Stimulated activated CD4-positive, alpha-beta T cell treated with anti-CD3 and anti-CD28 coated beads, Interleukin-4, amount 100 ng/mL, for 24 hours (primary cell): ENCODE measurements at regions not wholly inside any gene's neighbourhood (a gene's known extent, or its start where the extent isn't known, plus 50 kb on each side); places are given as distances from the start of the nearest gene placed in this dataset.

Source experiments
- DNase-seq: peaks from one replicate; pipeline ENCODE4 v3.0.0-alpha.2; 2020

- no peak for DNase-seq
Observed at GRCh38 chr1:186620566-186621350, 59.5 kb downstream of the PTGS2 start.

GRCh38 chr1:186618401-186619170 is 61.6 kb downstream of the PTGS2 start:
- peak; percentile 35 for DNase-seq

GRCh38 chr1:186617926-186618325 is 62.3 kb downstream of the PTGS2 start:
- no peak for DNase-seq

- no peak for DNase-seq
Observed at GRCh38 chr1:186616511-186616910, 63.7 kb downstream of the PTGS2 start.

- no peak for DNase-seq
Observed at GRCh38 chr1:186615332-186615731, 64.9 kb downstream of the PTGS2 start.

GRCh38 chr1:186611156-186611555 is 69.1 kb downstream of the PTGS2 start:
- DNase-seq: no peak

- no peak for DNase-seq
Observed at GRCh38 chr1:186609183-186609582, 71.0 kb downstream of the PTGS2 start.

- peak; percentile 13 for DNase-seq
Observed at GRCh38 chr1:186605762-186606350, 74.4 kb downstream of the PTGS2 start.

- no peak for DNase-seq
Observed at GRCh38 chr1:186595969-186596368, 84.3 kb downstream of the PTGS2 start.

- DNase-seq: no peak
Observed at GRCh38 chr1:186578325-186579016, 101.8 kb downstream of the PTGS2 start.

- DNase-seq: no peak
Observed at GRCh38 chr1:186577633-186578032, 102.6 kb downstream of the PTGS2 start.

GRCh38 chr1:186577216-186577615 is 103.0 kb downstream of the PTGS2 start:
- DNase-seq: no peak

- DNase-seq: no peak
Observed at GRCh38 chr1:186575348-186575747, 104.9 kb downstream of the PTGS2 start.

GRCh38 chr1:186574926-186575325 is 105.3 kb downstream of the PTGS2 start:
- DNase-seq: no peak

- no peak for DNase-seq
Observed at GRCh38 chr1:186572509-186572908, 107.7 kb downstream of the PTGS2 start.

GRCh38 chr1:186571771-186572170 is 108.5 kb downstream of the PTGS2 start:
- DNase-seq: no peak

- no peak for DNase-seq
Observed at GRCh38 chr1:186569856-186570255, 108.9 kb upstream of the PDC start.

- DNase-seq: no peak
Observed at GRCh38 chr1:186568221-186568620, 107.3 kb upstream of the PDC start.

- DNase-seq: no peak
Observed at GRCh38 chr1:186566140-186566855, 105.4 kb upstream of the PDC start.

- no peak for DNase-seq
Observed at GRCh38 chr1:186564582-186564981, 103.7 kb upstream of the PDC start.

- DNase-seq: no peak
Observed at GRCh38 chr1:186559601-186560116, 98.7 kb upstream of the PDC start.

GRCh38 chr1:186557147-186557777 is 96.3 kb upstream of the PDC start:
- DNase-seq: no peak
